Suprapubic skin (tissue), 3 donors: ENCODE measurements at regions not wholly inside any gene's neighbourhood (a gene's known extent, or its start where the extent isn't known, plus 50 kb on each side); places are given as distances from the start of the nearest gene placed in this dataset.
"Not testable (repeated sequence)": the region's sequence is repeated elsewhere in the genome, so short reads cannot be mapped to it uniquely, and the experiment has no call there.

Experiments used
- POLR2AphosphoS5 ChIP-seq, 3 donors: sonication (generic); formaldehyde crosslinking; IDR thresholded peaks; one replicate each; pipeline ENCODE4 v1.6.1; 2017; ENCODE audit warnings: antibody characterized with exemption in 3 of 3
- TF ChIP-seq, protein P1 (sequence below), 2 donors: fragments of 200-600 bp in 1 of 2; fragments of 450-650 bp in 1 of 2; sonication (generic) in 1 of 2; IDR thresholded peaks; one replicate each; pipeline ENCODE4 v1.5.1; 2016 to 2019; ENCODE audit warnings: antibody characterized with exemption in 2 of 2, mild to moderate bottlenecking in 1 of 2, moderate library complexity in 1 of 2

DNA sequence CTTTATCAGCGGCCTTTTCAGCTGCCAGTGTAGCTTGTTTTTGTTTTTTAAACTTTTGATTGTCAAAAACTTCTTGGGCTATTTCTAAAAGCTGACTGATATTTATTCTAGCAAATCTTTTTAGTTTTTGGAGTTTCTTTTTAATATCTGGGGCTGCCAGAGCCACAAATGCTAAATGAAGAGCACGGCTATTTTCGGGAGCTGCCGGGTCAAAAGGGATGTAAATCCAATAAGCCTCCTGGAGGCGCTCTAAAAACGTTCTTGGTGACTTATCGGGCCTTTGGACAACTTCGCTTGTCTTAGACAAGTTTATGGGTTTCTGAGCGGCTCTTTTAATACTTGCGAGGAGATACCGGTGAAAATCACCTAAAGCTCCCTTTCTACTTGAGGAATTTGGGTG, 166.1 kb upstream of the CCZ1B start:
- TF ChIP-seq, protein P1, sequence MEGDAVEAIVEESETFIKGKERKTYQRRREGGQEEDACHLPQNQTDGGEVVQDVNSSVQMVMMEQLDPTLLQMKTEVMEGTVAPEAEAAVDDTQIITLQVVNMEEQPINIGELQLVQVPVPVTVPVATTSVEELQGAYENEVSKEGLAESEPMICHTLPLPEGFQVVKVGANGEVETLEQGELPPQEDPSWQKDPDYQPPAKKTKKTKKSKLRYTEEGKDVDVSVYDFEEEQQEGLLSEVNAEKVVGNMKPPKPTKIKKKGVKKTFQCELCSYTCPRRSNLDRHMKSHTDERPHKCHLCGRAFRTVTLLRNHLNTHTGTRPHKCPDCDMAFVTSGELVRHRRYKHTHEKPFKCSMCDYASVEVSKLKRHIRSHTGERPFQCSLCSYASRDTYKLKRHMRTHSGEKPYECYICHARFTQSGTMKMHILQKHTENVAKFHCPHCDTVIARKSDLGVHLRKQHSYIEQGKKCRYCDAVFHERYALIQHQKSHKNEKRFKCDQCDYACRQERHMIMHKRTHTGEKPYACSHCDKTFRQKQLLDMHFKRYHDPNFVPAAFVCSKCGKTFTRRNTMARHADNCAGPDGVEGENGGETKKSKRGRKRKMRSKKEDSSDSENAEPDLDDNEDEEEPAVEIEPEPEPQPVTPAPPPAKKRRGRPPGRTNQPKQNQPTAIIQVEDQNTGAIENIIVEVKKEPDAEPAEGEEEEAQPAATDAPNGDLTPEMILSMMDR (IDR thresholded peaks at IDR 0.05) = not testable (repeated sequence)
- TF ChIP-seq POLR2AphosphoS5 (IDR thresholded peaks at IDR 0.05) = not testable (repeated sequence)
